GM18858 (cell line): ENCODE measurements at regions not wholly inside any gene's neighbourhood (a gene's known extent, or its start where the extent isn't known, plus 50 kb on each side); places are given as distances from the start of the nearest gene placed in this dataset.

Experiments used
- ATAC-seq: cut with Tn5 transposase; IDR thresholded peaks from one replicate; pipeline ENCODE4 v1.9.1; 2021; ENCODE audit not compliant: unreplicated experiment

- no peak for ATAC-seq
Observed at GRCh38 chr6:53216301-53216700, 67.7 kb upstream of the GCM1 start.

DNA sequence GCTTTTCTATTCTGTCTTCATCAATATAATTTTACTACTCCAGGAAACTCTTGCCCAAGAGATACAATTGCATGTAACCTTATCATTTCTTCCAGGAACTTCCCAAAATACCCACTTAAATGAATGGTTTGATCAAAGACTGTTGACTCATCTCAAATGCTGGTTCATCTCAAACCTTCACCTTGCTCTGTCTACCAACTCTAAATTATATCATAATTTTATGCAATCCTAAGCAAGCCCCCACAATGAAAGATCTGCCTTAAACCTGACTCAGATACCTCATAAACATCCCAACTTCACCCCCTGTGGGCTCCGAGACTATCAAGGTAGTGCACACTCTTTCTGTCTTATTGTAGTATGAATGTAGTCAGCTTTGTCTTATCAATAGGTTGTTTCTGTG is 65.5 kb upstream of the GCM1 start:
- ATAC-seq: no peak

DNA sequence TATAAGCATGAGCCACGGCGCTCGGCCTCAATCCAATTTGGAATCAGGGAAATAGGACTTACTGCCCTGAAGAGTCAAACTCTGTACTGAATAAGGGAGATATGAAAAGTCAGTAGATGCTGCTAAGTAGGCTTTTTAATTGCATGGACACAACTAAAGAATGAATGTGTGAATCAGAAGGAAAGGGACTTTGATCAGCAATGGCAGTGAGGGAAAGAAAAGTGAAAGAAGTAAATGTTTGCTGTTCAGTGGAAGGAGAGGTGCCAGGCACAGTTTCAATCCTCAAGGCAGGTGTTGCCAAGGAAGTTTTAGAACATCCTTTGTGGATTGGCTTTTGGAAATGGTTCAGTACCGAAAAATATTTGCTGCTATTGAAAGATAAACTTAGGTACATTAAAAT is 62.2 kb upstream of the GCM1 start:
- no peak for ATAC-seq

DNA sequence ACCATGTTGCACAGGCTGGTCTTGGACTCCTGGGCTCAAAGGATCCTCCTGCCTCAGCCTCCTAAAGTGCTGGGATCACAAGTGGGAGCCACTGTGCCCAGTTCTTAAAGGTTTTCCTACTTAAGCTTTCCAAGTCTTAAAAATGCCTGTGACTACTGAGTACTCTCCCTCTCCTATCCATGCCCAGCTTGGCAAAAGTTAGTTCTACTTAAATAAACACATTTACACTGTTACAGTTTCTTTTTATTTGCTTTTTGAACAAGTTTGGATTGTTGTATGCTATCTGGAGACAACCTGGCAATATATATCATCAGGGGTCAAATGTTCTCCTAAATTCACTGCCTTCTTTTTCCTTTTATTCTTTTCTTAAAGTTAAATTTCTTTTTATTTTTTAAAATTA is 61.0 kb upstream of the GCM1 start:
- ATAC-seq: no peak

DNA sequence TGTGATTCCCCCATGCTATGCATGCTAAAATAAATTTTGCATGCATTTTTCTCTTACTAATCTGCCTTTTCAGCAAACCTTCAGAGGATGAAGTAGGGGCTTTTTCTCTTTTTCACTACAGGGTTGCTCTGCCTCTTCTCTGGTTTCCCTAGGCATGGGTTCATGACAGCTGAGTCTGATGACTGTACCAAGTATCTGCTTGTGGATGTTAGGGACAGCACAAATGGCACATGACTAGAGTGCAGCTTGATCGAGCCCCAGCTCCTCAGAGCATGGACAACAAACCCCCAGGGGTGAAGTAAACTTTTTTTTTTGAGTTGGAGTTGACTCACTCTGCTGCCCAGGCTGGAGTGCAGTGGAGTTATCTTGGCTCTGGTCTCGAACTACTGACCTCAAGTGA is 57.1 kb upstream of the GCM1 start:
- ATAC-seq: no peak

DNA sequence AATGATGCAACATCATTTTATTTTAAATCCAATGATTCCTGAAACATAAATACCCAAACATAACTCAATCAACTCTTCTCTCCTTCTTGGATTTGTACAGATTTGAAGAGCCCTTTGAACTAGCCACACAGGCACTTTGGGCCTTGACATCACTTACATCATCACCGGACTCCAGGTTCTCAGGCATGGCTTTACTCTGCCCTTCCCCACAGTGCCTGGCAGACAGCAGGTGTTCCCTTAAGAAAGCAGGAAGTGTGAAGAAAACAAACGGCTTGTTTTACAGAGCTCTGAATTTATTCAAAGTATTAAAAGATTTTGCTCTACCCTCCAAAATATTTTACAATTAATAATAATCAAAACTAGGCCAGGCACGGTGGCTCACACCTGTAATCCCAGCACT is 54.8 kb upstream of the GCM1 start:
- ATAC-seq: no peak

DNA sequence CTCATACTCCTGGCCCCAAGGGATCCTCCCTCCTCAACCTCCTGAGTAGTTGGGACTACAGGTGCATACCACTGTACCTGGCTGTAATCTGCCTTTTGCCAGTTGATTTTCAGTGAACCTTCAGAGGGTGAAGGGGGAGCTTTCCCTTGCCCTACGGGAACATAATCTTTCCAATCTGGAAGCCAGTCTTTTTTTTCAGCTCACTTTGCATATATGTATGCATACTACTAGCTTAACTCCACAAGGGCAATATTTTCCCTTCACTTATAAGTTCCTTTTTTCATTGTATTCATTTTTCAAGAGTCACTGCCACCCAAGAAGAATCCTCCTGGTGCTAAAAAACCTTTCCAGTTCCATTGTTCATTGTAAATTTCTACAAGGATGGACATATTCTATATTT is 53.4 kb upstream of the GCM1 start:
- no peak for ATAC-seq

GRCh38 chr6:53201270-53201669 is 52.6 kb upstream of the GCM1 start:
- ATAC-seq: no peak

DNA sequence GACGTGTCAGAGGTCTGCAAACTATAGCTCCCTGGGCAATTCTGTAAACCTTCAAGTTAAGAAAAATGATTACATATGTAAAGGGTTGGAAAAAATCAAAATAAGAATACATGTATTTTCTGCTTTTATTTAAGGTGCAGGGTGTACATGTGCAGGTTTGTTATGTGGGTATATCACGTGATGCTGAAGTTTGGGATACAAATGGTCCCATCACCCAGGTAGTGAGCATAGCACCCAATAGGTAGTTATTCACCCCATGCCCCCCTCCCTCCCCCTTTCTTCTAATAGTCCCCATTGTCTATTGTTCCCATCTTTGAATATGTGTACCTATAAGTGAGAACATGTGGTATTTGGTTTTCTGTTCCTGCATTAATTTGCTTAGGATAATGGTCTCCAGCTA is 51.1 kb upstream of the GCM1 start:
- ATAC-seq: no peak

- peak; percentile 98 for ATAC-seq
Observed at GRCh38 chr6:53199156-53199555, 50.5 kb upstream of the GCM1 start.
